Fibroblast of pulmonary artery (primary cell): ENCODE measurements at regions not wholly inside any gene's neighbourhood (a gene's known extent, or its start where the extent isn't known, plus 50 kb on each side); places are given as distances from the start of the nearest gene placed in this dataset.
A peak's percentile ranks its signal among the peaks of the same experiment; 100 is the strongest.

Experiments used
- DNase-seq: peaks from one replicate; pipeline ENCODE4 v3.0.0-alpha.2; 2010; ENCODE audit warnings: low read depth
- H3K4me3 ChIP-seq: replicated peaks from 2 replicates; pipeline ENCODE4 v1.5.1; 2011; ENCODE audit warnings: low read depth, mild to moderate bottlenecking, control low read depth, low read length, moderate library complexity
- CTCF ChIP-seq: IDR thresholded peaks from 2 replicates; pipeline ENCODE4 v1.5.1; 2011; ENCODE audit warnings: mild to moderate bottlenecking, control low read depth, low read length, inconsistent platforms; ENCODE audit errors: missing control alignments

- TF ChIP-seq CTCF = no peak
- H3K4me3 ChIP-seq = no peak overlapping the region
- no peak for DNase-seq
These were observed 230.7 kb downstream of the NDFIP2 start for GRCh38 chr13:79711631-79712030.

GRCh38 chr13:79710376-79710775, 229.4 kb downstream of the NDFIP2 start:
- no peak for TF ChIP-seq CTCF
- DNase-seq = peak; percentile 66
- no peak overlapping the region for H3K4me3 ChIP-seq

GRCh38 chr13:79709471-79709870, 228.5 kb downstream of the NDFIP2 start:
- no peak for TF ChIP-seq CTCF
- H3K4me3 ChIP-seq = no peak overlapping the region
- DNase-seq = no peak

- TF ChIP-seq CTCF = no peak
- no peak overlapping the region for H3K4me3 ChIP-seq
- DNase-seq = no peak
These were observed 222.8 kb downstream of the NDFIP2 start for GRCh38 chr13:79703772-79704171.

GRCh38 chr13:79695754-79696153, 214.8 kb downstream of the NDFIP2 start:
- no peak overlapping the region for H3K4me3 ChIP-seq
- TF ChIP-seq CTCF = no peak
- no peak for DNase-seq

GRCh38 chr13:79692846-79693245, 211.9 kb downstream of the NDFIP2 start:
- H3K4me3 ChIP-seq = no peak overlapping the region
- peak; percentile 24 for DNase-seq
- TF ChIP-seq CTCF = no peak

GRCh38 chr13:79691826-79692225, 210.9 kb downstream of the NDFIP2 start:
- no peak for DNase-seq
- H3K4me3 ChIP-seq = no peak overlapping the region
- TF ChIP-seq CTCF = no peak
